ENCODE measurements at regions not wholly inside any gene's neighbourhood (a gene's known extent, or its start where the extent isn't known, plus 50 kb on each side); places are given as distances from the start of the nearest gene placed in this dataset.

GRCh38 chr2:3128786-3129185, 248.8 kb downstream of the EIPR1 start:
- Histone ChIP-seq H3K27ac (no peak overlapping the region), H3K4me1 (no peaks in the 10 kb centered on the region), H3K27me3 (no peaks in the 10 kb centered on the region), H3K9me3 (no peaks in the 10 kb centered on the region), H3K4me3 (replicated peaks in 1 of 3) (no peak overlapping the region), H3K36me3 (no peaks in the 10 kb centered on the region)
- TF ChIP-seq POLR2A (IDR thresholded peaks at IDR 0.05): no peak
- no peak for TF ChIP-seq CTCF (IDR thresholded peaks at IDR 0.05)
- 91 to 96% methylated on average over 7 of the region's 7 CpGs for WGBS, 2 donors
- intact Hi-C loops (cut with DNase I): no loop called here
- no peak for DNase-seq

GRCh38 chr2:3127710-3128109, 249.9 kb downstream of the EIPR1 start:
- Histone ChIP-seq H3K27me3 (no peaks in the 10 kb centered on the region), H3K4me3 (replicated peaks in 1 of 3) (no peak overlapping the region), H3K4me1 (no peaks in the 10 kb centered on the region), H3K9me3 (no peaks in the 10 kb centered on the region), H3K36me3 (no peaks in the 10 kb centered on the region), H3K27ac (no peak overlapping the region)
- intact Hi-C loops (cut with DNase I): no loop called here
- TF ChIP-seq CTCF (IDR thresholded peaks at IDR 0.05) (no peak), POLR2A (IDR thresholded peaks at IDR 0.05) (no peak)
- DNase-seq: no peak
- WGBS, 2 donors: 66 to 71% methylated on average over 5 of the region's 5 CpGs

- TF ChIP-seq CTCF (IDR thresholded peaks at IDR 0.05): no peak
- no peak for TF ChIP-seq POLR2A (IDR thresholded peaks at IDR 0.05)
- intact Hi-C loops (cut with DNase I): no loop called here
- no peak for DNase-seq
- H3K9me3 ChIP-seq: no peaks in the 10 kb centered on the region
- H3K4me1 ChIP-seq: no peaks in the 10 kb centered on the region
- H3K36me3 ChIP-seq: no peaks in the 10 kb centered on the region
- H3K4me3 ChIP-seq (replicated peaks in 1 of 3): no peak overlapping the region
- H3K27ac ChIP-seq: no peak overlapping the region
- H3K27me3 ChIP-seq: no peaks in the 10 kb centered on the region
- WGBS, 2 donors: 76% methylated on average over 23 of the region's 23 CpGs
These were observed 250.6 kb downstream of the EIPR1 start for GRCh38 chr2:3126911-3127621.

- intact Hi-C loops (cut with DNase I): no loop called here
- TF ChIP-seq CTCF (IDR thresholded peaks at IDR 0.05) (no peak), POLR2A (IDR thresholded peaks at IDR 0.05) (no peak)
- 88 to 89% methylated on average over 13 to 14 of the region's 14 CpGs for WGBS, 2 donors
- Histone ChIP-seq H3K27ac (no peak overlapping the region), H3K4me1 (no peaks in the 10 kb centered on the region), H3K36me3 (no peaks in the 10 kb centered on the region), H3K27me3 (no peaks in the 10 kb centered on the region), H3K4me3 (replicated peaks in 1 of 3) (no peak overlapping the region), H3K9me3 (no peaks in the 10 kb centered on the region)
- no peak for DNase-seq
These were observed 251.3 kb downstream of the EIPR1 start for GRCh38 chr2:3126171-3126910.

- H3K4me1 ChIP-seq: no peaks in the 10 kb centered on the region
- WGBS, 2 donors: 90 to 91% methylated on average over 7 to 10 of the region's 10 CpGs
- no peaks in the 10 kb centered on the region for H3K9me3 ChIP-seq
- no peak overlapping the region for H3K4me3 ChIP-seq (replicated peaks in 1 of 3)
- H3K27me3 ChIP-seq: no peaks in the 10 kb centered on the region
- H3K27ac ChIP-seq: no peak overlapping the region
- TF ChIP-seq CTCF (IDR thresholded peaks at IDR 0.05) (no peak), POLR2A (IDR thresholded peaks at IDR 0.05) (no peak)
- no peaks in the 10 kb centered on the region for H3K36me3 ChIP-seq
- intact Hi-C loops (cut with DNase I): no loop called here
- no peak for DNase-seq
These were observed 251.9 kb downstream of the EIPR1 start for GRCh38 chr2:3125761-3126130.

Data from thyroid gland (tissue), 4 donors.